Left kidney (tissue), 1 donor: ENCODE measurements at regions not wholly inside any gene's neighbourhood (a gene's known extent, or its start where the extent isn't known, plus 50 kb on each side); places are given as distances from the start of the nearest gene placed in this dataset.

ENCODE experiments used
- DNase-seq: peaks from one replicate; pipeline ENCODE4 v3.0.0-alpha.2; 2013

DNA sequence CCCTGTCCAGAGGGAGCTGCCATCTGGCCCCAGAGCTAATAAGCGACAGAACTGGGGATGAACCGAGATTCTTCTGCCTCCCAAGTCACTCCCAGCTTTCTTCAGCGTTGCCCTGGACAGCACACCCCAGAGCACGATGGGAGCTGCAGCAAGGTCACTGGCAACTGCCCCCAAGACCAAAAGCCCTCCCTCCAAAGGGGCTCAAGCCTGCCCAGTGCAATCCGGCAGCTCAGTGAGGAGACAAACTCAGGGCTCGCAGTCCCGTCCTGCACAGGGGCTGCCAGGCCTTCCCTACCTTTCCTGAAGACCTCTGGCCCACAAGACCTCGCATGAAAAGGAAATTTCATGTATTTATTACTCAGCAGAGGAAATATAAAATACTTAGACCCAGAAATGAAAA is 174.8 kb downstream of the BCOR start:
- no peak for DNase-seq

DNA sequence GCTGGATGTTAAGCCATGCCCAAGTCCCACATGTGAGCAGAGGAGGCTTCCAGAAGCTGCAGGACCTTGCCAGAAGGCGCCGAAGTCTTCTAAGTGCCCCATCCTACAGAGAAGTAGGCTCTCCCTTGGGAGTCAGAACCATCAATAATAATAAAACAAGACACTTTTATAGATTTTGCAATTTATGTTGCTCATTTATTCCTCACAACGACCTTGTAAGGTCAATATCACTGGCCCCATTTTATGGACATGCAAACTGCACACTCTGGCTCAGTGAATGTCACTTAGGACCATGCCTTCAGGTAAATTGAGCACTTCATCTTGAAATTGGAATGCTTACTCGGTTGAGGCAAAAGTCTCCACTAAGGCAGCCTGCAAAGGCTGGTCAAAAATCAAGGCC is 170.4 kb downstream of the BCOR start:
- DNase-seq = no peak

DNA sequence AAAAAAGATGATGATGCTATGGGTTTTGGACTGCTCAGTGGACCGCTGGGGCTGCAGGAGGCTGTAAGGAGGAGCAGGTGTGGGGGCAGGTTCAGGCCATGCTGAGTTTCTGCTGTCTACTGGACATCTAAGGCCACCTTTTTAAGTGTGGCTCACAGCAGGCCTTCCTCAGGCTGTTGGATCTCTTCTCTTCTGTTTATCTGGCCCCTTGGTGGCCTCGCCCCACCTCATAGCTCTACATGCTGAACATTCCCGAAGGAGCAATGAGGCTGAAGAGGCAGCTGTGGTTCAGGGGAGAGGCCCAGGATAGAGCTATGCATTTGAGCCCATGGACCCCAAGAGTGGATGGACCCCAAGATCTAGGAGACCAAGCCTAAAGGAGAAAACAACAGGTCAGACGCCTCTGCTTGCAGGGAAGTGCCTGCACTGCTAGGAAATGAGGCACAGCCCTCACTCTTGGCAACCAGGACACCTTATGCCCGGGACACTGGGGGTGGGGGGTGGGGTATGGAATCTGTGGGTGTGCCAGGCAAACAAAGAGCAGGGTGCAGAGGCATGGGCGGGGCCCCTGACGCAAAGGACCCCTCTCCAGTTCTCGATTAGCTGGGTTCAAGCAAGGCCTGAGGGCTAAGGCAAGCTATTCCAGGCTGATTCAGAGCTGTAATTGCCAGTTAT is 168.9 kb downstream of the BCOR start:
- DNase-seq = no peak

- no peak for DNase-seq
Observed at GRCh38 chrX:39929379-39930025, 168.3 kb downstream of the BCOR start.

- no peak for DNase-seq
Observed at GRCh38 chrX:39930786-39931528, 166.8 kb downstream of the BCOR start.

GRCh38 chrX:39931529-39932282 is 166.1 kb downstream of the BCOR start:
- no peak for DNase-seq

GRCh38 chrX:39935411-39936064 is 162.2 kb downstream of the BCOR start:
- no peak for DNase-seq

DNA sequence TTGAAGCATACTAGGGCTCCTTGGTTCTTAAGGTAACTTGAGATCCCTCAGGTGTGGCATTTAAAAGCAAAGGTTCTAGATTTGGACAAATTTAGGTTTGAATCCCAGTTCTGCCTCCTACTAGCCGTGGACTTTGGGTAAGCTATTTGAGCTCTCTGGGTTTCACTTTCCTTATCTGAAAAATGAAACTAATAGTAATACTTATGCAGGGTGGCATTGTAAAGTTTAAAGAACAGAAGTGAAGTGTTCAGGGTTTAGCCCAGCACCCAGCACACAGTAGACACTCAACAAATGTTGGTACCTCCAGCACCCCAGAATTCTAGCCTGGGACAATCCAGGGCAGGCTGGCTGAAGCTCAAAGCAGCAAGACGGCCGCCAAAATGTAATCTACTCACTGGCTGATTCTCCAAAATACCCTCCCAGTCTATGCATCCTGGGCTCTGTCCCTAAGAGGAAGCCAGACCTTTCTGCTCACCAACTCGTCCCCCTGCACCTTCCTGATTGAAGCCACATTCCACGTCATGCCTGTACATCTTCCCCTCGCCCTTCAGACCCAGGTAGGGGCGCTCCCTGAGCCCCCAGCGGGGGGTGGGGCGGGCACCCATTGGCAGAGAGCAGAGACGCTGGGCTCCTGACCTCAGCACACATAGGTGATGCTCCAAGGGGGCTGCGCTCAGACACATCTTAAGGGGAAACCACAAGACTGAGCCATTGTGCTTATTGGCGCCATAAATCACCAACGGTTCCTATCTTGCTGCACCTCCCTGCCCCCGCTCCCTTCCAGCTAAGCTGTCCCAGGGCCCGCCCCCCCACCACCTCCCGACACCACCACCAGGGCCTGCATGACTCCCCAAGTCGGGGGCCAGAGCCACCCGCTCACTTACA is 160.6 kb downstream of the BCOR start:
- no peak for DNase-seq

DNA sequence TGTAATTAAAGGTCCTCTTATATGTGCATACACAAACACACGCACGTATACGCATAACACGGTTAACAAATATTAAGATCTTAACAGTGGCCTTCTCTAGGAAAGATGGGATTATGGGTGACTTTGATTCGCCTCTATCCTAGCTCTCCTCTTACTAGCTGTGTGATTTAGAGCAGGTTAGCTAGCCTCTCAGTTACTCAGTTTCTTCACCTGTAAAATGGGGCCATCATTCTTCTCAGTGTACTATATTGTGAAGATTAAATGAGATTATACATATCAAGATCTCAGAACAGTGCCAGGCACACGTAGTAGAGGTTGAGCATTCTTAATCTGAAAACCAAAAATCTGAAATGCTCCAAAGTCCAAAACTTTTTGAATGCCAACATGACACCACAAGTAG is 159.3 kb downstream of the BCOR start:
- no peak for DNase-seq

- DNase-seq = no peak
Observed at GRCh38 chrX:39939678-39940077, 158.1 kb downstream of the BCOR start.

GRCh38 chrX:39941332-39941920 is 156.3 kb downstream of the BCOR start:
- no peak for DNase-seq

DNA sequence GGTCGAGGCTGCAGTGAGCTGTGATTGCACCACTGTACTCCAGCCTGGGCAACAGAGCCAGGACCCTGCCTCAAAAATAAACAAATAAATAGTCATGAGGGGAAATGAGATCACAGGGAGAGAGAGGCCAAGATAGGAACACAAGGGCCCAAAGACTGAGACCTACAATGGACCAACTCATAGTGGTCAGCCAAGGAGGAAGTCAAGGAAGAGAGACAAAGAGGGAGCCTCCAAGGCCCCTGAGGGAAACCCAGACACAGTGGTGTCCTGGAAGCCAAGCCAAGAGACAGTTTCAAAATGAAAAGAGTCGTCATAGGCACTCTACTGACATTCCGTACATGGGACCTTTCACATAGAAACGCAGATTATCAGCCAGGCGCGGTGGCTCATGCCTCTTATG is 153.3 kb downstream of the BCOR start:
- no peak for DNase-seq

DNA sequence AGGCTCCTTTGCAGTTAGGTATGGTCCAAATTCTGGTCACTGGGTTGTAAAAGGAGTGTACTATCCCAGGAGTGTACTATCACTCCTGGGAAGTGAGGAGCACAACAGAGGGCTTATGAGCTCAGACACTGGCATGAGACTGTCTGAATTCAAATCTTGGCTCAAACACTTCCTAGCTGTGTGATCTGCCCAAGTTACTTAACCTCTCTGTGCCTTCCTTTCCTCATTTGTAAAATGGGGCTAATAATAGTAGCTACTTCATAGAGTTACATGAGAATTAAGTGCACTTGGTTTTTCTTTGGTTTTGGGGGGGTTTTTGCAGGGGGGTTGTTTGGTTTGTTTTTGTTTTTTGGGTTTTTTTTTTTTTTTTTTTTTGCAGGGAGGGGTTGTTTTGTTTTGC is 152.0 kb downstream of the BCOR start:
- DNase-seq = no peak

GRCh38 chrX:39946822-39947221 is 150.9 kb downstream of the BCOR start:
- no peak for DNase-seq

DNA sequence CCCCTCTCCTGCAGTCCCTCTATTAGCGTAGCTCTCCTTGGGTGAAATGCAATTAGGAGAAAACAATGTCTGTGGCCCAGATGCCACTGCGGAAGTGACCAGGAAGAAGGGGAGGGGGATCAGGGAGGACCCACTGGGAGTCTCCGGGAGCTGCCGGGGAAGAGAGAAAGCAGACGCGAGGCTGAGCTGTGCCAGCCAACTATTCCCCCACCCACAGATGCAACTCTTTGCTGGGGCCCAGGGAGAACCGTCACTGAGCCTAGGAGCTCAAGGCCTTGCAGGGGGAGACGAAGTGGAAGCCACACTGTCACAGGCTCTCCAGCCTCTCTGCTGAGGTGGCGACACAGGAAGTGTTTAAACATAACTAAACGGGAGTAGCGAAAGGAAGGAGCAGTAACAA is 149.2 kb downstream of the BCOR start:
- DNase-seq = no peak

DNA sequence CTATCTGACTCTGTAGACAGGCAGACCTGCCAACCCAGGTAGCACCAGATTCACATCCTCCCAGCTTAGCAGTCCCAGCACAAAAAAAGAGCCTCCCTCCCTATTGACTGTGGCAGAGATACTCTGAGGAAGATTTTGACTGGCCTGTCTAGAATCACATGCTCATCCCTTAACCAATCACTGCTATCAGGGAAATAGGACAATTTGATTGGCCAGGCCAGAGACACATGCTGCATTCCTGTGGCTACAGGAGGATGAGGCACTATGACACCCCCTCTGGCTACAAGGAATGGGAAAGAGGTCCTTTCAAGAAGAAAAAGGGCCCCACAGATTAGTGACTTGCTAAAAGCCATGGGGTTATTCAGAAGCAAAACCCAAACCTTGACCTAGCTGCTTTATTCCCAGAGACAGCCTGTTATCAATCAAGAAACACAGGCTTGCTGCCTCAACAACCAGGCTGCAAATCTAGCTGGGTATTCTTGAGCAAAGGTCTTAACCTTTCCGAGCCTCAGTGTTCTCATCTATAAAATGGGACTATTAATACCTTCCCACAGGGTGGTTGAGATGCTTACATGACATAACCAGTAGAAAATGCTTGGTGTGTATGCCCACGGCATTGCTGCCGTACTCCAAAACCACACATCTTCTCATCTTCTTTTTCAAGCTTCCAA is 147.6 kb downstream of the BCOR start:
- DNase-seq = no peak

DNA sequence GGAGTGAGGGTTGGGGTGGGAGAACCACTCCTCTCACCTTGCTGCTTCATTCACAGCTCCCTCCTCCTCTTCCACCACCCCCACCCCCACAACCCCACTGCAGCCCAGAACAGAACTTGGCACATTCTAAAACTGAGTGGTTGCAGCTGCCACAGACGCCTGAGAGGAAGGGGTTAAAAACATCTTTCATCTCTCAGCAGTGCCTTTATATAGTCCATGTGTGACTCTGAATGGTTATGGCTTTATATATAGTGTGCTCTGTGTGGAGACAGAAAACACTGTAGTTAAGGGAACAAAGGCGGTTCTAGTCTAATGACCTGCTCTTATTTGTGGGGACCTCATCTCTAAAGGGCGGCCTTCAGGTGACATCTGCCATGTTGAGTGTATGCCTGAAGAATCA is 144.8 kb downstream of the BCOR start:
- DNase-seq = no peak

DNA sequence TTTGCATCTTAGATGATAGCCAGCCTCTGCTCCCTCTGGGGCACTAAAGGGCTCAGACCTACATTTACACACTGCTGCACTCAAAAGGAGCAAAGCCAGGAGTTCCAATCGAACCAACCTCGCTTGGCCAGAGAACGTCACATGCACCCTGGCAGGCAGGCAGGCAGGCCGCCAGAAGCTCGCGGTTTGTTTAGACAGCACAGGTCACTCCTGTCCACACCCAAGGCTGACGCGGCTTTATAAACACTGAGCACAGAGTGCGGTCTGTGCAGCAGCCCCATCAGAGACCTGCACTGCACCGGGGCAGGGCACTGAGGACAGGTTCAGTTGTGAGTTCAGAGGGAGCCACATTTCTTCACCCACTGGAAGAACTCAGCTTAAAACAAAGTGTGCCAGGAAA is 143.9 kb downstream of the BCOR start:
- DNase-seq = no peak

DNA sequence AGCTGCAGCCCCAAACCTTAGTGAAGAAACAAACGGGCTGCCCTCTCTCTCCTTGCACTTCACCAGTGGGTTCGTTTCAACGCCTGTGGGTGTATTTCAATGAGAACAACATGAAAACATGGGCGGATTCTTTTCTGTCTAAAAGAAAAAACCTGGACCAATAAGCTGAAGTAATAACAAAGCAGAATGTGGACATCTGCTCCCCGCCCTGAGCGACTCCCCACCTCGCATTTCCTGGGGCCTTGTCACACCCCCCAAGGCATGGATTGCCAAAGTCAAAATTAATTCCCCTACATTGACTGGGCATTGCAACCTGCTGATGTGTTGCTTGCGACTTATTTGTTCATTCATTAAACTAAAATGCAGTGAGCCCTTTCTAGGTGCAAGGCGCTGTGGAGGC is 142.9 kb downstream of the BCOR start:
- no peak for DNase-seq

DNA sequence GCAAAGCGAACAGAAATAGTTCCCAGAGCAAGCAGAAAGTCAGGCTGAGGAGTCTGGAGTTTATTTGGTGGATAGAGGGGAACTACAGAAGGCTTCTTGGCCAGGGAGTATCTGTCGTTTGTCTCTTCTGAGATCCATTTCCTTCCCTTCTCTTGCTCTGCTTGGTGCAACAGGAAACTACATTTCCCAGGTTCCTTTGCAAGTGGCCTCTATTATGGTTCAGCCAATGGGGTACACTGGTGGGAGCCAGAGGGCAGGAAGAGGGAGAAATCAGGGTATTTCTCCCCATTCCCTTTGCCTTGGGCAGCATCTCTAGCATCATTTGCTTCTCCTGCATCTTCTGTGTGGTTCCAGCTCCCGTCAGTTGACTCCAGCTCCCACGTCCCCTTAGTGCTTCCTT is 142.1 kb downstream of the BCOR start:
- no peak for DNase-seq
